Osteocyte (in vitro differentiated cells): ENCODE measurements at regions not wholly inside any gene's neighbourhood (a gene's known extent, or its start where the extent isn't known, plus 50 kb on each side); places are given as distances from the start of the nearest gene placed in this dataset.

Source experiments
- DNase-seq: peaks from one replicate; pipeline ENCODE4 v3.0.0; 2021; ENCODE audit warnings: mixed read lengths; ENCODE audit not compliant: unreplicated experiment; ENCODE audit errors: extremely low spot score
- H3K27ac Mint-ChIP-seq: one replicate; pipeline ENCODE4 v1.8.0; 2021; ENCODE audit warnings: mild to moderate bottlenecking, mixed read lengths; ENCODE audit not compliant: unreplicated experiment
- H3K27me3 Mint-ChIP-seq: one replicate; pipeline ENCODE4 v1.8.0; 2021; ENCODE audit warnings: mixed read lengths; ENCODE audit not compliant: unreplicated experiment
- H3K36me3 Mint-ChIP-seq: one replicate; pipeline ENCODE4 v1.8.0; 2021; ENCODE audit warnings: mixed read lengths; ENCODE audit not compliant: unreplicated experiment
- H3K4me1 Mint-ChIP-seq: one replicate; pipeline ENCODE4 v1.8.0; 2021; ENCODE audit warnings: mixed read lengths; ENCODE audit not compliant: unreplicated experiment
- H3K4me3 Mint-ChIP-seq: one replicate; pipeline ENCODE4 v1.8.0; 2021; ENCODE audit warnings: mild to moderate bottlenecking, moderate library complexity, mixed read lengths; ENCODE audit not compliant: unreplicated experiment
- H3K9me3 Mint-ChIP-seq: one replicate; pipeline ENCODE4 v1.8.0; 2021; ENCODE audit warnings: mixed read lengths; ENCODE audit not compliant: unreplicated experiment
- CTCF ChIP-seq: fragments of 200-600 bp; sonication (generic); IDR thresholded peaks from 2 replicates; pipeline ENCODE4 v1.5.0; 2021; ENCODE audit warnings: antibody characterized with exemption, mild to moderate bottlenecking, moderate library complexity

GRCh38 chr13:82202398-82202797 lies 1679.9 kb downstream of the SLITRK1 start:
- DNase-seq = no peak
- H3K27me3 Mint-ChIP-seq = no peaks in the 10 kb centered on the region
- H3K4me3 Mint-ChIP-seq = no peak overlapping the region
- no peak overlapping the region for H3K27ac Mint-ChIP-seq
- H3K9me3 Mint-ChIP-seq = no peaks in the 10 kb centered on the region
- no peaks in the 10 kb centered on the region for H3K4me1 Mint-ChIP-seq
- no peaks in the 10 kb centered on the region for H3K36me3 Mint-ChIP-seq
- TF ChIP-seq CTCF = no peak

GRCh38 chr13:82196087-82196486 lies 1686.2 kb downstream of the SLITRK1 start:
- Mint-ChIP-seq H3K36me3 (no peaks in the 10 kb centered on the region), H3K4me1 (no peaks in the 10 kb centered on the region)
- DNase-seq = no peak

GRCh38 chr13:82187227-82187626 lies 1695.0 kb downstream of the SLITRK1 start:
- Mint-ChIP-seq H3K9me3 (no peaks in the 10 kb centered on the region), H3K4me1 (no peaks in the 10 kb centered on the region)

More at GRCh38 chr13:82196087-82196486, 1686.2 kb downstream of the SLITRK1 start:
- no peak for TF ChIP-seq CTCF
- no peak overlapping the region for H3K27ac Mint-ChIP-seq
- peaks cover 8% of the 10 kb centered on the region for H3K9me3 Mint-ChIP-seq
- no peak overlapping the region for H3K4me3 Mint-ChIP-seq
- no peaks in the 10 kb centered on the region for H3K27me3 Mint-ChIP-seq

GRCh38 chr13:82176751-82177150 lies 1705.5 kb downstream of the SLITRK1 start:
- peaks cover 2% of the 10 kb centered on the region for H3K27me3 Mint-ChIP-seq

More at GRCh38 chr13:82187227-82187626, 1695.0 kb downstream of the SLITRK1 start:
- no peak for DNase-seq
- TF ChIP-seq CTCF = no peak
- H3K36me3 Mint-ChIP-seq = no peaks in the 10 kb centered on the region
- H3K27ac Mint-ChIP-seq = no peak overlapping the region
- peaks cover 5% of the 10 kb centered on the region for H3K27me3 Mint-ChIP-seq
- no peak overlapping the region for H3K4me3 Mint-ChIP-seq

More at GRCh38 chr13:82176751-82177150, 1705.5 kb downstream of the SLITRK1 start:
- TF ChIP-seq CTCF = no peak
- no peaks in the 10 kb centered on the region for H3K36me3 Mint-ChIP-seq
- H3K4me1 Mint-ChIP-seq = no peaks in the 10 kb centered on the region
- no peak overlapping the region for H3K27ac Mint-ChIP-seq
- H3K9me3 Mint-ChIP-seq = peaks cover 5% of the 10 kb centered on the region
- DNase-seq = no peak
- no peak overlapping the region for H3K4me3 Mint-ChIP-seq
